Right atrium auricular region (tissue), 2 donors: ENCODE measurements at regions not wholly inside any gene's neighbourhood (a gene's known extent, or its start where the extent isn't known, plus 50 kb on each side); places are given as distances from the start of the nearest gene placed in this dataset.

Experiments
- DNase-seq: peaks from one replicate; pipeline ENCODE4 v3.0.0-alpha.2; 2019; ENCODE audit warnings: low spot score
- H3K27ac ChIP-seq, 2 donors: fragments of 200-600 bp; sonication (generic); 1 replicate in 1 of 2; 2 replicates in 1 of 2; pipeline ENCODE4 v1.5.1; 2016 to 2019
- H3K27me3 ChIP-seq, 2 donors: fragments of 200-600 bp; sonication (generic); one replicate each; pipeline versions ENCODE4 v1.5.1 to v1.6.0; 2017 to 2019
- H3K36me3 ChIP-seq: fragments of 200-600 bp; sonication (generic); one replicate; pipeline ENCODE4 v1.5.1; 2016
- H3K4me1 ChIP-seq, 2 donors: fragments of 200-600 bp; sonication (generic); one replicate each; pipeline versions ENCODE4 v1.5.1 to v1.6.0; 2017 to 2019
- H3K4me3 ChIP-seq, 2 donors: fragments of 200-600 bp; sonication (generic); 1 replicate in 1 of 2; 2 replicates in 1 of 2; pipeline ENCODE4 v1.5.1; 2017 to 2019; ENCODE audit warnings: mild to moderate bottlenecking in 1 of 2, moderate library complexity in 1 of 2
- H3K9me3 ChIP-seq, 2 donors: fragments of 200-600 bp; sonication (generic); one replicate each; pipeline ENCODE4 v1.5.1; 2019
- TF ChIP-seq, protein P1 (sequence below), 2 donors: fragments of 200-600 bp; sonication (generic); IDR thresholded peaks; one replicate each; pipeline ENCODE4 v1.5.1; 2019; ENCODE audit warnings: antibody characterized with exemption in 2 of 2

GRCh38 chr6:25219216-25219916 lies 59.8 kb upstream of the CARMIL1 start:
- TF ChIP-seq, protein P1, sequence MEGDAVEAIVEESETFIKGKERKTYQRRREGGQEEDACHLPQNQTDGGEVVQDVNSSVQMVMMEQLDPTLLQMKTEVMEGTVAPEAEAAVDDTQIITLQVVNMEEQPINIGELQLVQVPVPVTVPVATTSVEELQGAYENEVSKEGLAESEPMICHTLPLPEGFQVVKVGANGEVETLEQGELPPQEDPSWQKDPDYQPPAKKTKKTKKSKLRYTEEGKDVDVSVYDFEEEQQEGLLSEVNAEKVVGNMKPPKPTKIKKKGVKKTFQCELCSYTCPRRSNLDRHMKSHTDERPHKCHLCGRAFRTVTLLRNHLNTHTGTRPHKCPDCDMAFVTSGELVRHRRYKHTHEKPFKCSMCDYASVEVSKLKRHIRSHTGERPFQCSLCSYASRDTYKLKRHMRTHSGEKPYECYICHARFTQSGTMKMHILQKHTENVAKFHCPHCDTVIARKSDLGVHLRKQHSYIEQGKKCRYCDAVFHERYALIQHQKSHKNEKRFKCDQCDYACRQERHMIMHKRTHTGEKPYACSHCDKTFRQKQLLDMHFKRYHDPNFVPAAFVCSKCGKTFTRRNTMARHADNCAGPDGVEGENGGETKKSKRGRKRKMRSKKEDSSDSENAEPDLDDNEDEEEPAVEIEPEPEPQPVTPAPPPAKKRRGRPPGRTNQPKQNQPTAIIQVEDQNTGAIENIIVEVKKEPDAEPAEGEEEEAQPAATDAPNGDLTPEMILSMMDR (IDR thresholded peaks at IDR 0.05) = no peak
- no peaks in the 10 kb centered on the region for H3K9me3 ChIP-seq
- no peaks in the 10 kb centered on the region for H3K36me3 ChIP-seq
- no peak for DNase-seq
- H3K27ac ChIP-seq = no peak overlapping the region
- H3K27me3 ChIP-seq = no peaks in the 10 kb centered on the region
- no peak overlapping the region for H3K4me3 ChIP-seq
- peaks cover 0 to 15% of the 10 kb centered on the region in 2 donors for H3K4me1 ChIP-seq

GRCh38 chr6:25219917-25220278 lies 59.3 kb upstream of the CARMIL1 start:
- H3K4me3 ChIP-seq = no peak overlapping the region
- H3K4me1 ChIP-seq = peaks cover 0 to 15% of the 10 kb centered on the region in 2 donors
- no peak for DNase-seq
- no peaks in the 10 kb centered on the region for H3K36me3 ChIP-seq
- H3K27ac ChIP-seq = no peak overlapping the region
- no peaks in the 10 kb centered on the region for H3K27me3 ChIP-seq
- H3K9me3 ChIP-seq = no peaks in the 10 kb centered on the region
- TF ChIP-seq, protein P1 (IDR thresholded peaks at IDR 0.05) = no peak

DNA sequence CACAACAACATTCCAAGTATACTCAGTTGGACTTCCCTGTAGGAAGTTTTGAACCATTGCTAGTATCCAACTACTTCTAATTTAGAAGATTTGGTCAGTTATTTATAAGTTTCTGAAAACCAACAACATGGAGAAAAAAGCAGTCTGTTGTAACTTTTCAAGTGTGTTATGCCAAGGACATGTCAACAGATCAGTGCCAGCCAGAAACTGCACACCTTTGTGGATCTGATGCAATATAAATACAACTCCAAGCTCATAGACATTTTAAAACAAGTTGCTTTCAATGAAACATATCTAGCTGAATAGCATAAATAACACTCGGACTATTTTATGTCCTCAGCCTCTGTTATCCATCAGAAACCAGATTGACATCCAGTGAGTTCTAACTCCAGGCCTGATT lies 58.3 kb upstream of the CARMIL1 start:
- no peaks in the 10 kb centered on the region for H3K9me3 ChIP-seq

GRCh38 chr6:25222006-25222678 lies 57.0 kb upstream of the CARMIL1 start:
- no peaks in the 10 kb centered on the region for H3K27me3 ChIP-seq
- no peak overlapping the region for H3K27ac ChIP-seq
- no peak for DNase-seq
- no peaks in the 10 kb centered on the region for H3K36me3 ChIP-seq
- H3K9me3 ChIP-seq = no peaks in the 10 kb centered on the region
- H3K4me3 ChIP-seq = no peak overlapping the region
- peaks cover 0 to 15% of the 10 kb centered on the region in 2 donors for H3K4me1 ChIP-seq
- TF ChIP-seq, protein P1 (IDR thresholded peaks at IDR 0.05) = no peak

More for the DNA sequence above, 58.3 kb upstream of the CARMIL1 start:
- H3K36me3 ChIP-seq = no peaks in the 10 kb centered on the region
- H3K27ac ChIP-seq = no peak overlapping the region
- DNase-seq = no peak
- no peaks in the 10 kb centered on the region for H3K27me3 ChIP-seq
- H3K4me1 ChIP-seq = peaks cover 0 to 15% of the 10 kb centered on the region in 2 donors
- TF ChIP-seq, protein P1 (IDR thresholded peaks at IDR 0.05) = no peak
- H3K4me3 ChIP-seq = no peak overlapping the region

DNA sequence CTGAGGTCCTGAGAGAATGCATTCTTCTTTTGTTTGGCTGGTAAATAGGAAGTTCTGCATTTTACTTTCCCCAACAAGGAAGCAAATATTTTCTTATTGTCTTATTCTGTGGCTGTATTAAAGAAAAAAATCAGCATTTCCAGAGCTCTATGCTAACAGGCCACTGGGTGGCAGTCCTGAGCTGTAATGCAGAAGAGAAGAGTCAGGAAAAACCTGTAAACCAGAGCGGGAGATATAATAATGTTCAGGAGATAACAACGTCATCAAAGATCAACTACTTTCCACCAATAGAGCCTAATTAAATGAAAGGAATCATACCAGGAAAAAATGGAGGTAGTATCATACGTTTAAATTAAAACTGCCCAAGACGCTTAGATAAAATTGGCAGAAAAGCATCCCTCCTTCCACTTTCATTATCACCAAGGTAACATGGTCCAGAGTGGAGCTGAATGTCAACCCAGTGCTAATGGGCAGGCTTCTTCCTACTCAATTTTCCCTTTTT lies 55.6 kb upstream of the CARMIL1 start:
- TF ChIP-seq, protein P1 (IDR thresholded peaks at IDR 0.05) = peak; percentile 84 to 89
- H3K9me3 ChIP-seq = no peaks in the 10 kb centered on the region
- H3K27me3 ChIP-seq = no peaks in the 10 kb centered on the region
- peak; percentile 69 for DNase-seq
- peak overlapping the region in 1 of 2 donors; percentile 28 for H3K4me3 ChIP-seq
- H3K27ac ChIP-seq = peak overlapping the region; percentile 5 to 14
- H3K36me3 ChIP-seq = no peaks in the 10 kb centered on the region
- peaks cover 0 to 15% of the 10 kb centered on the region in 2 donors for H3K4me1 ChIP-seq
